ENCODE measurements at regions not wholly inside any gene's neighbourhood (a gene's known extent, or its start where the extent isn't known, plus 50 kb on each side); places are given as distances from the start of the nearest gene placed in this dataset.

DNA sequence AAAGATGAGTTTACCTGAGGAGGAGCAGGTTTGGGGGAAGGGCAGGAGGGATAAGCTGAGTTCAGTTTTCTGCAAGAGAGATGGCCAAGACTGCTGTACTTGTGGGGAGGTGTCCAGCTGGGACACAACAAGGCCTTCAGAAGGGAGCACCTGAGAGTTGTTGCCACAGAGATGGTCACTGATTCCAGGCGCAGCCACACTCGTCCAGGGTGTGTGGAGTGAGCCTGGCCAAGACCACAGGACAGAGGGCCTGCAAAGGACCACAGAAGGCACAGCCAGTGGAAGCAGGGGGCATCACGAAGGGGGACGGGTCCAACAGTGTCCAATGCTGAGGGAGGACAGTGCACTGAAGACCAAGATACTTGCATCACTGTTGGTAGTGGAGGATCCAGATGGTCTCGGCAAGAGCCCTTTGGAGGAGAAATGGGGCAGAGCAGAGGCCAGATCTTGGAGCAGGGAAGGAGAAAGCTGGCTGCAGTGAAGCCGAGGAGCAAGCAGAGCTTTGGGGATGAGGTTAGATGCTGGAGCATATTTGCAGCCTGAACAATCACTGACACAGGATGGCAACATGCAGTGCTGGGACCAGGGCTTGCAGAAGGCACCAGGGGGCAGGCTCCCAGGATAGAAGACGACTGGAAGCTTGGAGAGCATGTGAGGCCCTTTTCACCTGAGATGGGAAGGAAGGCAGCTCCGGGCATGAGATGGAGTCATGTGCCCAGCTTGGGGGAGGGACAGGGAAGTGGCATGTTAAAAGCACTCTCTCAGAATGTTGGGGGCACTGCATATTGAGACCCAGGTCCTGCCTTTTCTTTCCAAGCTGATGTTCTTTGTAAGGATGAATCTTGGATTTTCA, 214.0 kb downstream of the CYP26B1 start:
- TF ChIP-seq, protein P1, sequence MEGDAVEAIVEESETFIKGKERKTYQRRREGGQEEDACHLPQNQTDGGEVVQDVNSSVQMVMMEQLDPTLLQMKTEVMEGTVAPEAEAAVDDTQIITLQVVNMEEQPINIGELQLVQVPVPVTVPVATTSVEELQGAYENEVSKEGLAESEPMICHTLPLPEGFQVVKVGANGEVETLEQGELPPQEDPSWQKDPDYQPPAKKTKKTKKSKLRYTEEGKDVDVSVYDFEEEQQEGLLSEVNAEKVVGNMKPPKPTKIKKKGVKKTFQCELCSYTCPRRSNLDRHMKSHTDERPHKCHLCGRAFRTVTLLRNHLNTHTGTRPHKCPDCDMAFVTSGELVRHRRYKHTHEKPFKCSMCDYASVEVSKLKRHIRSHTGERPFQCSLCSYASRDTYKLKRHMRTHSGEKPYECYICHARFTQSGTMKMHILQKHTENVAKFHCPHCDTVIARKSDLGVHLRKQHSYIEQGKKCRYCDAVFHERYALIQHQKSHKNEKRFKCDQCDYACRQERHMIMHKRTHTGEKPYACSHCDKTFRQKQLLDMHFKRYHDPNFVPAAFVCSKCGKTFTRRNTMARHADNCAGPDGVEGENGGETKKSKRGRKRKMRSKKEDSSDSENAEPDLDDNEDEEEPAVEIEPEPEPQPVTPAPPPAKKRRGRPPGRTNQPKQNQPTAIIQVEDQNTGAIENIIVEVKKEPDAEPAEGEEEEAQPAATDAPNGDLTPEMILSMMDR (IDR thresholded peaks at IDR 0.05) = peak in 3 of 6 experiments; percentile 9 to 45 (median 33)
- no peak for TF ChIP-seq POLR2A (IDR thresholded peaks at IDR 0.05)
